ENCODE measurements at regions not wholly inside any gene's neighbourhood (a gene's known extent, or its start where the extent isn't known, plus 50 kb on each side); places are given as distances from the start of the nearest gene placed in this dataset.

DNA sequence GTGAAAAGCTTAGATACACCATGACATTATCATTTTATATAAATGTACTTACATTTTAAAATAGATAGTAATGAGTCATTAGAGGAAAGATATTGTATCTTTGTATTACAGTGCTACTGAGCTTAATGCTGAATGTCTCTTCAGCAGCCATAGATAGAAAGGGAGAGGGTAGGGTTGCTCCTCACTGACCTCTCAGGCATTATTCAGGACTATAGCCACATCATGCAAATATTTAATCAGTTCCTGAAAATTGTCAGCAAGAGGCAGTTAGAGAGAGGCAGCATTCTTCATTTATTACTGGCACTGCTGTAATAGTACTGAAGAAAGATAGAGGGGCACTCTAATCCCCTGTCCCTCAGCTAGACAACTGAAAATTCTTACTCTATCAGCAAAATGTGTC lies 242.0 kb upstream of the TANK start:
- no peak for TF ChIP-seq JUN (CRISPR knock-in tag; IDR thresholded peaks at IDR 0.05)
- TF ChIP-seq, protein P1, sequence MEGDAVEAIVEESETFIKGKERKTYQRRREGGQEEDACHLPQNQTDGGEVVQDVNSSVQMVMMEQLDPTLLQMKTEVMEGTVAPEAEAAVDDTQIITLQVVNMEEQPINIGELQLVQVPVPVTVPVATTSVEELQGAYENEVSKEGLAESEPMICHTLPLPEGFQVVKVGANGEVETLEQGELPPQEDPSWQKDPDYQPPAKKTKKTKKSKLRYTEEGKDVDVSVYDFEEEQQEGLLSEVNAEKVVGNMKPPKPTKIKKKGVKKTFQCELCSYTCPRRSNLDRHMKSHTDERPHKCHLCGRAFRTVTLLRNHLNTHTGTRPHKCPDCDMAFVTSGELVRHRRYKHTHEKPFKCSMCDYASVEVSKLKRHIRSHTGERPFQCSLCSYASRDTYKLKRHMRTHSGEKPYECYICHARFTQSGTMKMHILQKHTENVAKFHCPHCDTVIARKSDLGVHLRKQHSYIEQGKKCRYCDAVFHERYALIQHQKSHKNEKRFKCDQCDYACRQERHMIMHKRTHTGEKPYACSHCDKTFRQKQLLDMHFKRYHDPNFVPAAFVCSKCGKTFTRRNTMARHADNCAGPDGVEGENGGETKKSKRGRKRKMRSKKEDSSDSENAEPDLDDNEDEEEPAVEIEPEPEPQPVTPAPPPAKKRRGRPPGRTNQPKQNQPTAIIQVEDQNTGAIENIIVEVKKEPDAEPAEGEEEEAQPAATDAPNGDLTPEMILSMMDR (IDR thresholded peaks at IDR 0.05): no peak
- TF ChIP-seq ZNF396 (CRISPR knock-in tag; IDR thresholded peaks at IDR 0.05; ENCODE audit: borderline replicate concordance): no peak
- TF ChIP-seq FOXP1 (CRISPR knock-in tag; IDR thresholded peaks at IDR 0.05; ENCODE audit: borderline replicate concordance): no peak
- TF ChIP-seq FOXK1 (CRISPR knock-in tag; IDR thresholded peaks at IDR 0.05): no peak
- no peak for TF ChIP-seq TCF7 (CRISPR knock-in tag; IDR thresholded peaks at IDR 0.05; ENCODE audit: low read depth)
- TF ChIP-seq ZNF121 (CRISPR knock-in tag; IDR thresholded peaks at IDR 0.05): no peak
- TF ChIP-seq, protein P2, sequence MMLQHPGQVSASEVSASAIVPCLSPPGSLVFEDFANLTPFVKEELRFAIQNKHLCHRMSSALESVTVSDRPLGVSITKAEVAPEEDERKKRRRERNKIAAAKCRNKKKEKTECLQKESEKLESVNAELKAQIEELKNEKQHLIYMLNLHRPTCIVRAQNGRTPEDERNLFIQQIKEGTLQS (CRISPR knock-in tag; conservative IDR thresholded peaks at IDR 0.05): no peak
- TF ChIP-seq, protein P3, sequence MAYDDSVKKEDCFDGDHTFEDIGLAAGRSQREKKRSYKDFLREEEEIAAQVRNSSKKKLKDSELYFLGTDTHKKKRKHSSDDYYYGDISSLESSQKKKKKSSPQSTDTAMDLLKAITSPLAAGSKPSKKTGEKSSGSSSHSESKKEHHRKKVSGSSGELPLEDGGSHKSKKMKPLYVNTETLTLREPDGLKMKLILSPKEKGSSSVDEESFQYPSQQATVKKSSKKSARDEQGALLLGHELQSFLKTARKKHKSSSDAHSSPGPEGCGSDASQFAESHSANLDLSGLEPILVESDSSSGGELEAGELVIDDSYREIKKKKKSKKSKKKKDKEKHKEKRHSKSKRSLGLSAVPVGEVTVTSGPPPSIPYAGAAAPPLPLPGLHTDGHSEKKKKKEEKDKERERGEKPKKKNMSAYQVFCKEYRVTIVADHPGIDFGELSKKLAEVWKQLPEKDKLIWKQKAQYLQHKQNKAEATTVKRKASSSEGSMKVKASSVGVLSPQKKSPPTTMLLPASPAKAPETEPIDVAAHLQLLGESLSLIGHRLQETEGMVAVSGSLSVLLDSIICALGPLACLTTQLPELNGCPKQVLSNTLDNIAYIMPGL (CRISPR knock-in tag; IDR thresholded peaks at IDR 0.05): no peak
